Activated T-helper 2 cell treated with anti-CD3 and anti-CD28 coated beads, Interferon-gamma antibody, Interleukin-2, Interleukin-4, amounts not matched to agents 10 μg/mL and 5 μg/mL and 100 μg/mL, durations not matched to agents 14 hours and 24 hours and 36 hours (primary cell): ENCODE measurements at regions not wholly inside any gene's neighbourhood (a gene's known extent, or its start where the extent isn't known, plus 50 kb on each side); places are given as distances from the start of the nearest gene placed in this dataset.

Source experiments
- DNase-seq: peaks from one replicate; pipeline ENCODE4 v3.0.0; 2021; ENCODE audit warnings: low spot score
- H3K27ac Mint-ChIP-seq: one replicate; pipeline ENCODE4 v1.8.0; 2021; ENCODE audit warnings: mixed read lengths
- H3K27me3 Mint-ChIP-seq: one replicate; pipeline ENCODE4 v1.8.0; 2021; ENCODE audit warnings: low read depth, mixed read lengths
- H3K36me3 Mint-ChIP-seq: one replicate; pipeline ENCODE4 v1.8.0; 2021; ENCODE audit warnings: low read depth, mixed read lengths
- H3K4me1 Mint-ChIP-seq: one replicate; pipeline ENCODE4 v1.8.0; 2021; ENCODE audit warnings: low read depth, mixed read lengths
- H3K4me3 Mint-ChIP-seq: one replicate; pipeline ENCODE4 v1.8.0; 2021; ENCODE audit warnings: low read depth, mild to moderate bottlenecking, moderate library complexity, mixed read lengths
- H3K9me3 Mint-ChIP-seq: one replicate; pipeline ENCODE4 v1.8.0; 2021; ENCODE audit warnings: mixed read lengths
- intact Hi-C: fragments of 100-400 bp; cut with micrococcal nuclease; formaldehyde crosslinking; loops from one replicate; pipeline ENCODE4 v1.15.1; 2023

GRCh38 chr4:154015578-154015977 is 226.7 kb upstream of the SFRP2 start:
- Mint-ChIP-seq H3K27me3 (peaks cover 1% of the 10 kb centered on the region), H3K9me3 (no peaks in the 10 kb centered on the region), H3K4me1 (no peaks in the 10 kb centered on the region), H3K36me3 (no peaks in the 10 kb centered on the region), H3K4me3 (no peak overlapping the region), H3K27ac (no peak overlapping the region)
- no peak for DNase-seq
- intact Hi-C loops, result loop anchor here (5.0 kb wide), 1 partner anchor 228 kb away; the partner anchor contains the start of gene SFRP2

- Mint-ChIP-seq H3K4me3 (no peak overlapping the region), H3K9me3 (no peaks in the 10 kb centered on the region)
Measured at GRCh38 chr4:154014407-154015321, 225.8 kb upstream of the SFRP2 start.

GRCh38 chr4:154013576-154013975 is 224.7 kb upstream of the SFRP2 start:
- intact Hi-C loops, result no loop called here
- no peaks in the 10 kb centered on the region for H3K4me1 Mint-ChIP-seq
- DNase-seq, result no peak
- peaks cover 1% of the 10 kb centered on the region for H3K27me3 Mint-ChIP-seq
- H3K4me3 Mint-ChIP-seq, result no peak overlapping the region
- H3K36me3 Mint-ChIP-seq, result no peaks in the 10 kb centered on the region
- no peak overlapping the region for H3K27ac Mint-ChIP-seq
- no peaks in the 10 kb centered on the region for H3K9me3 Mint-ChIP-seq

More at GRCh38 chr4:154014407-154015321, 225.8 kb upstream of the SFRP2 start:
- intact Hi-C loops, result loop anchor here (5.0 kb wide), 1 partner anchor 227 kb away; the partner anchor contains the start of gene SFRP2
- peaks cover 1% of the 10 kb centered on the region for H3K27me3 Mint-ChIP-seq
- no peaks in the 10 kb centered on the region for H3K36me3 Mint-ChIP-seq
- H3K27ac Mint-ChIP-seq, result no peak overlapping the region
- H3K4me1 Mint-ChIP-seq, result no peaks in the 10 kb centered on the region
- no peak for DNase-seq

- no peaks in the 10 kb centered on the region for H3K9me3 Mint-ChIP-seq
- DNase-seq, result no peak
- no peak overlapping the region for H3K4me3 Mint-ChIP-seq
- H3K27me3 Mint-ChIP-seq, result no peaks in the 10 kb centered on the region
- H3K4me1 Mint-ChIP-seq, result no peaks in the 10 kb centered on the region
- H3K36me3 Mint-ChIP-seq, result no peaks in the 10 kb centered on the region
- intact Hi-C loops, result no loop called here
- no peak overlapping the region for H3K27ac Mint-ChIP-seq
Measured at GRCh38 chr4:154010371-154010770, 221.5 kb upstream of the SFRP2 start.

GRCh38 chr4:154009788-154010187 is 220.9 kb upstream of the SFRP2 start:
- H3K9me3 Mint-ChIP-seq, result no peaks in the 10 kb centered on the region
- H3K4me1 Mint-ChIP-seq, result no peaks in the 10 kb centered on the region
- intact Hi-C loops, result no loop called here
- DNase-seq, result no peak
- H3K4me3 Mint-ChIP-seq, result no peak overlapping the region
- no peaks in the 10 kb centered on the region for H3K36me3 Mint-ChIP-seq
- no peak overlapping the region for H3K27ac Mint-ChIP-seq
- no peaks in the 10 kb centered on the region for H3K27me3 Mint-ChIP-seq

- Mint-ChIP-seq H3K27ac (no peak overlapping the region), H3K4me1 (no peaks in the 10 kb centered on the region), H3K4me3 (no peak overlapping the region), H3K27me3 (no peaks in the 10 kb centered on the region), H3K36me3 (no peaks in the 10 kb centered on the region), H3K9me3 (no peaks in the 10 kb centered on the region)
- DNase-seq, result no peak
- intact Hi-C loops, result no loop called here
Measured at GRCh38 chr4:154009191-154009590, 220.3 kb upstream of the SFRP2 start.

- H3K4me1 Mint-ChIP-seq, result no peaks in the 10 kb centered on the region
- H3K9me3 Mint-ChIP-seq, result no peaks in the 10 kb centered on the region
- H3K27ac Mint-ChIP-seq, result no peak overlapping the region
- H3K27me3 Mint-ChIP-seq, result no peaks in the 10 kb centered on the region
- intact Hi-C loops, result no loop called here
- H3K36me3 Mint-ChIP-seq, result no peaks in the 10 kb centered on the region
- H3K4me3 Mint-ChIP-seq, result no peak overlapping the region
- no peak for DNase-seq
Measured at GRCh38 chr4:154005171-154005520, 216.3 kb upstream of the SFRP2 start.

GRCh38 chr4:154004507-154005170 is 215.8 kb upstream of the SFRP2 start:
- no peaks in the 10 kb centered on the region for H3K27me3 Mint-ChIP-seq
- no peak overlapping the region for H3K27ac Mint-ChIP-seq
- no peak overlapping the region for H3K4me3 Mint-ChIP-seq
- H3K9me3 Mint-ChIP-seq, result no peaks in the 10 kb centered on the region
- intact Hi-C loops, result no loop called here
- DNase-seq, result no peak
- H3K4me1 Mint-ChIP-seq, result no peaks in the 10 kb centered on the region
- H3K36me3 Mint-ChIP-seq, result no peaks in the 10 kb centered on the region

GRCh38 chr4:154004016-154004415 is 215.1 kb upstream of the SFRP2 start:
- Mint-ChIP-seq H3K4me3 (no peak overlapping the region), H3K36me3 (no peaks in the 10 kb centered on the region), H3K4me1 (no peaks in the 10 kb centered on the region), H3K27ac (no peak overlapping the region), H3K9me3 (no peaks in the 10 kb centered on the region), H3K27me3 (no peaks in the 10 kb centered on the region)
- intact Hi-C loops, result no loop called here
- DNase-seq, result no peak

GRCh38 chr4:154003378-154003777 is 214.5 kb upstream of the SFRP2 start:
- Mint-ChIP-seq H3K27me3 (no peaks in the 10 kb centered on the region), H3K36me3 (no peaks in the 10 kb centered on the region), H3K4me3 (no peak overlapping the region), H3K9me3 (no peaks in the 10 kb centered on the region), H3K4me1 (no peaks in the 10 kb centered on the region), H3K27ac (no peak overlapping the region)
- intact Hi-C loops, result no loop called here
- DNase-seq, result no peak

GRCh38 chr4:154001193-154001592 is 212.3 kb upstream of the SFRP2 start:
- H3K9me3 Mint-ChIP-seq, result no peaks in the 10 kb centered on the region
- intact Hi-C loops, result no loop called here
- DNase-seq, result no peak
- no peaks in the 10 kb centered on the region for H3K4me1 Mint-ChIP-seq
- H3K27me3 Mint-ChIP-seq, result no peaks in the 10 kb centered on the region
- no peaks in the 10 kb centered on the region for H3K36me3 Mint-ChIP-seq
- H3K27ac Mint-ChIP-seq, result no peak overlapping the region
- no peak overlapping the region for H3K4me3 Mint-ChIP-seq

- Mint-ChIP-seq H3K9me3 (no peaks in the 10 kb centered on the region), H3K4me3 (no peak overlapping the region), H3K36me3 (no peaks in the 10 kb centered on the region), H3K27ac (no peak overlapping the region), H3K4me1 (no peaks in the 10 kb centered on the region), H3K27me3 (no peaks in the 10 kb centered on the region)
- intact Hi-C loops, result no loop called here
- no peak for DNase-seq
Measured at GRCh38 chr4:153997516-153997915, 208.6 kb upstream of the SFRP2 start.

- H3K4me3 Mint-ChIP-seq, result no peak overlapping the region
- no peaks in the 10 kb centered on the region for H3K36me3 Mint-ChIP-seq
- H3K27ac Mint-ChIP-seq, result no peak overlapping the region
- DNase-seq, result no peak
- no peaks in the 10 kb centered on the region for H3K4me1 Mint-ChIP-seq
- no peaks in the 10 kb centered on the region for H3K9me3 Mint-ChIP-seq
- no peaks in the 10 kb centered on the region for H3K27me3 Mint-ChIP-seq
- intact Hi-C loops, result no loop called here
Measured at GRCh38 chr4:153989505-153989904, 200.6 kb upstream of the SFRP2 start.
